Prostate gland (tissue), 2 donors: ENCODE measurements at regions not wholly inside any gene's neighbourhood (a gene's known extent, or its start where the extent isn't known, plus 50 kb on each side); places are given as distances from the start of the nearest gene placed in this dataset.
"Not testable (repeated sequence)": the region's sequence is repeated elsewhere in the genome, so short reads cannot be mapped to it uniquely, and the experiment has no call there.

ENCODE experiments used
- DNase-seq: peaks from one replicate; pipeline ENCODE4 v3.0.0-alpha.2; 2019; ENCODE audit warnings: low spot score
- H3K27ac ChIP-seq, 2 donors: fragments of 200-600 bp; sonication (generic); 2 replicates each; pipeline ENCODE4 v1.5.1; 2017 to 2019
- H3K27me3 ChIP-seq: fragments of 200-600 bp; sonication (generic); replicated peaks from 2 replicates; pipeline ENCODE4 v1.5.1; 2019; ENCODE audit not compliant: insufficient read depth
- H3K36me3 ChIP-seq, 2 donors: fragments of 200-600 bp; sonication (generic); 1 replicate in 1 of 2; 2 replicates in 1 of 2; pipeline versions ENCODE4 v1.5.1 to v1.8.1; 2017 to 2019
- H3K4me1 ChIP-seq: fragments of 200-600 bp; sonication (generic); replicated peaks from 2 replicates; pipeline ENCODE4 v1.5.1; 2019
- H3K4me3 ChIP-seq, 2 donors: fragments of 200-600 bp; sonication (generic); 2 replicates each; pipeline ENCODE4 v1.5.1; 2017 to 2019
- H3K9me3 ChIP-seq: fragments of 200-600 bp; sonication (generic); 2 replicates; pipeline ENCODE4 v1.5.1; 2017
- POLR2A ChIP-seq: fragments of 450-650 bp; IDR thresholded peaks from one replicate; pipeline ENCODE4 v1.6.1; 2016; ENCODE audit warnings: antibody characterized with exemption, mild to moderate bottlenecking
- POLR2AphosphoS5 ChIP-seq: sonication (generic); formaldehyde crosslinking; IDR thresholded peaks from one replicate; pipeline ENCODE4 v1.6.1; 2017; ENCODE audit warnings: antibody characterized with exemption
- WGBS: methylation state at CpG from one replicate; pipeline ENCODE4 v1.1.5; 2018; 5-methylcytosine and 5-hydroxymethylcytosine counted together
- intact Hi-C: fragments of 100-400 bp; cut with DNase I; formaldehyde crosslinking; loops from one replicate; pipeline ENCODE4 v1.14.2; 2022
- TF ChIP-seq, protein P1 (sequence below), 4 experiments: fragments of 200-600 bp in 2 of 4; fragments of 450-650 bp in 2 of 4; sonication (generic) in 2 of 4; IDR thresholded peaks; 1 replicate in 3 of 4; 2 replicates in 1 of 4; pipeline ENCODE4 v1.5.1; 2016 to 2019; ENCODE audit warnings: antibody characterized with exemption in 4 of 4, mild to moderate bottlenecking in 2 of 4, moderate library complexity in 2 of 4

DNA sequence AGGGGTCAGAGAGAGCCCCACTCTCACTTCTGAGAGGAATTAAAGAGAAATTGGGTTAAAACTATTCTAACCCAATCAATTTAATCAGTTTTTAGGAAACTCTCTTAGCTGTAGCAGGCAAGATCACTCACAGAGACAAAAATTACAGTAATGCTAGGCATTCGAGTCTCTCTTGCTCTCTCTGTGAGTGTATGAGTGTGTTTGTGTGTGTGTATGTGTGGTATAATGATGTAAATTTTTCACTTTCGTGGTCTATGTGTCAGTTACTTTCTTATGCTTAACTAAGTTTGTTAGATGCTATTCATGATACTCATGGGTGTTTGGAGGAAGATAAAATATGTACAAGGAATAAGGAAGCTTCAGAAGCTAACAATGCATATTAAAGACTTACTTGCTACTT, 131.3 kb downstream of the FASLG start:
- TF ChIP-seq POLR2A (no peak), POLR2AphosphoS5 (no peak)
- TF ChIP-seq, protein P1, sequence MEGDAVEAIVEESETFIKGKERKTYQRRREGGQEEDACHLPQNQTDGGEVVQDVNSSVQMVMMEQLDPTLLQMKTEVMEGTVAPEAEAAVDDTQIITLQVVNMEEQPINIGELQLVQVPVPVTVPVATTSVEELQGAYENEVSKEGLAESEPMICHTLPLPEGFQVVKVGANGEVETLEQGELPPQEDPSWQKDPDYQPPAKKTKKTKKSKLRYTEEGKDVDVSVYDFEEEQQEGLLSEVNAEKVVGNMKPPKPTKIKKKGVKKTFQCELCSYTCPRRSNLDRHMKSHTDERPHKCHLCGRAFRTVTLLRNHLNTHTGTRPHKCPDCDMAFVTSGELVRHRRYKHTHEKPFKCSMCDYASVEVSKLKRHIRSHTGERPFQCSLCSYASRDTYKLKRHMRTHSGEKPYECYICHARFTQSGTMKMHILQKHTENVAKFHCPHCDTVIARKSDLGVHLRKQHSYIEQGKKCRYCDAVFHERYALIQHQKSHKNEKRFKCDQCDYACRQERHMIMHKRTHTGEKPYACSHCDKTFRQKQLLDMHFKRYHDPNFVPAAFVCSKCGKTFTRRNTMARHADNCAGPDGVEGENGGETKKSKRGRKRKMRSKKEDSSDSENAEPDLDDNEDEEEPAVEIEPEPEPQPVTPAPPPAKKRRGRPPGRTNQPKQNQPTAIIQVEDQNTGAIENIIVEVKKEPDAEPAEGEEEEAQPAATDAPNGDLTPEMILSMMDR (IDR thresholded peaks at IDR 0.05) = no peak
- Histone ChIP-seq H3K4me3 (no peak overlapping the region), H3K9me3 (no peaks in the 10 kb centered on the region), H3K27ac (no peak overlapping the region), H3K36me3 (no peaks in the 10 kb centered on the region), H3K27me3 (no peaks in the 10 kb centered on the region), H3K4me1 (no peaks in the 10 kb centered on the region)
- DNase-seq = no peak
- WGBS = 77% methylated on average over 2 of the region's 2 CpGs
- intact Hi-C loops = no loop called here

DNA sequence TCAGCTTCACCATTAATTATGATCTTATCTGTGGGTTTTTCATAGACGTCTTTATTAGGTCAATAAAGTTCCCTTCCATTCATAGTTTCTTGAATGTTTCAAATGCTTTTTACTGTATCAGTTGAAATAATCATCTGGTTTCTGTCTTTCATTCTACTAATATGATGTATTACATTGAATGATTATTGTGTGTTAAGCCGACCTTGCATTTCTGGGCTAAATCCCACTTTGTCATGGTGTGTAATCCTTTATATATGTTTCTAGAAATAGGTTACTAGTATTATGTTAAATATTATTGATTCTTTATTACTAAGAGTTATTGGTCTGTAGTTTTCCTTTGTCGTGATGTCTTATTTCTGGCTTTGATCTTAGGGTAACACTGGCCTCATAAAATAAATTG, 134.9 kb downstream of the FASLG start:
- 42% methylated on average over 3 of the region's 3 CpGs for WGBS
- TF ChIP-seq POLR2A = no peak
- no peak for TF ChIP-seq POLR2AphosphoS5
- Histone ChIP-seq H3K4me1 (no peaks in the 10 kb centered on the region), H3K4me3 (no peak overlapping the region), H3K27me3 (no peaks in the 10 kb centered on the region), H3K36me3 (no peaks in the 10 kb centered on the region), H3K9me3 (no peaks in the 10 kb centered on the region), H3K27ac (no peak overlapping the region)
- DNase-seq = no peak
- intact Hi-C loops = no loop called here

DNA sequence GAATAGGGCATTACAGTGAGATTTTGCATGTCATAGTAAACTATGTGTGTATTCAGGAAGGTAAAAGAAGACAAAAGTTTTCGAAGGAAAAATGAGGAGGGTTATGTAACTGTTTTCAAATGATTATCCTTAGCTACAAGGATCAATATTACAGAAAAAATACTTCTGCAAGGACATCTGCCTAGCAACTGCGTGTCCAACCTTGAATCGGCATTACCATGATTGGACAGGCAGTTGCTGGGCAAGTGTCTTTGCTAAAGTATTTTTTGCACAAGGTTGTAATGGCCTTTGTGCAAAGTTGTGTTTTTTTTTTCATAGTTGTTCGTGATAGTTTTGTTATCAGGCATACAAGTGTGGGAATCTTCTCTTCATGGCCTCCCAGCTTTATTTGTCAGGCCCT, 136.8 kb downstream of the FASLG start:
- no peak for DNase-seq
- Histone ChIP-seq H3K27me3 (no peaks in the 10 kb centered on the region), H3K4me1 (no peaks in the 10 kb centered on the region), H3K27ac (no peak overlapping the region), H3K4me3 (no peak overlapping the region), H3K9me3 (no peaks in the 10 kb centered on the region), H3K36me3 (no peaks in the 10 kb centered on the region)
- WGBS = 89% methylated on average over 4 of the region's 4 CpGs
- intact Hi-C loops = no loop called here
- TF ChIP-seq, protein P1 (IDR thresholded peaks at IDR 0.05) = no peak
- no peak for TF ChIP-seq POLR2A
- TF ChIP-seq POLR2AphosphoS5 = no peak

DNA sequence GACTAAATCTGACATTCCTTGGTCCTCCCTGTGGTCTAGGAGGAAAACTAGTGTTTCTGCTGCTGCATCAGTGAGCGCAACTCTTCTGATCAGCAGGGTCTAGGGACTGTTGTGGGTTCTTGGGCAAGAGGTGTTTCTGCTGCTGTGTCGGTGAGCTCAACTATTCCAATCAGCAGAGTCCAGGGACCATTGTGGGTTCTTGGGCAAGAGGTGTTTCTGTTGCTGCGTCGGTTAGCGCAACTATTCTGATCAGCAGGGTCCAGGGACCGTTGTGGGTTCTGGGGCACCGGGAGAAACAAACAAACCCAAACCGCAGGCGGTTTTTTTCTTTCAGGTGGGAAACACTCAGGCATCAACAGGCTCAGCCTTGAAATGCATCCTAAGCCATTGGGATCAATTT, 140.9 kb downstream of the FASLG start:
- H3K27ac ChIP-seq, H3K4me3 ChIP-seq, H3K27me3 ChIP-seq, H3K4me1 ChIP-seq, H3K36me3 ChIP-seq, H3K9me3 ChIP-seq, intact Hi-C loops, DNase-seq: not testable (repeated sequence)
- WGBS = 85% methylated on average over 9 of the region's 9 CpGs

DNA sequence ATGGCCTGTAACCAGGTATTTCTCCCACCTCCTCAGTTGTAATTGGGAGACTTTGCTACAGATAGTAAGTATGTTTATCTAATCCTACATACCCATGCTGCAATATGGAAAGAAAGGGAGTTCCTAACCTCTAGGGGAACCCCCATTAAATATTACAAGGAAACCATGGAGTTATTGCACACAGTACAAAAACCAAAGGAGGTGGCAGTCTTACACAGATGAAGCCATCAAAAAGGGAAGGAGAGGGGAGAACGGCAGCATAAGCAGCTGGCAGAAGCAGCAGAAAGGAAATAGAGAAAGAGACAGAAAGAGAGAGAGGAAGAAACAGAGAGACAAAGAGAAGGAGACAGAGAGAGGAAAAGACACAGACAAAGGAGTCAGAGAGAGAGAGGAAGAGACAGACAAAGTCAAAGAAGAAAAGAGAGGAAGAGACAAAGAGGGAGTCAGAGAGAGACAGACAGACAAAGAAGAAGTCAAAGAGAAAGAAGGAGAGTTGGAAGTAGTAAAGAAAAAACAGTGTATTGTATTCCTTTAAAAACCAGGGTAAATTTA, 142.9 kb downstream of the FASLG start:
- no peak for DNase-seq
- Histone ChIP-seq H3K27me3 (no peaks in the 10 kb centered on the region), H3K27ac (no peak overlapping the region), H3K4me3 (no peak overlapping the region), H3K4me1 (no peaks in the 10 kb centered on the region), H3K36me3 (no peaks in the 10 kb centered on the region), H3K9me3 (no peaks in the 10 kb centered on the region)
- intact Hi-C loops = no loop called here
- WGBS = 75% methylated on average over 1 of the region's 1 CpG
- TF ChIP-seq, protein P1 (IDR thresholded peaks at IDR 0.05) = no peak
- TF ChIP-seq POLR2A (no peak), POLR2AphosphoS5 (no peak)

DNA sequence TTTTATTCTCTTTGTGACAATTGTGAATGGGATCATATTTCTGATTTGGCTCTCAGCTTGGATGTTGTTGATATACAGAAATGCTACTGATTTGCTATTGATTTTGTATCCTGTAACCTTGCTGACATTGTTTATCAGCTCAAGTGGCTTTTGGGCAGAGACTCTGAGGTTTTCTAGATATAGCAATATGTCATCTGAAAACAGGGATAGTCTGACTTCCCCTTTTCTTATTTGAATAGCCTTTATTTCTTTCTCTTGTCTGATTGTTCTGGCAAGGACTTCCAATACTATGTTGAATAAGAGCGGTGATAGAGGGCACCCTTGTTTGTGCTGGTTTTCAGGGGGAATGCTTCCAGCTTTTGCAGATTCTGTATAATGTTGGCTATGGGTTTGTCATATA, 150.8 kb downstream of the FASLG start:
- no peak overlapping the region for H3K4me3 ChIP-seq
- H3K9me3 ChIP-seq = no peaks in the 10 kb centered on the region
- H3K36me3 ChIP-seq = no peaks in the 10 kb centered on the region
- H3K27me3 ChIP-seq = no peaks in the 10 kb centered on the region
- TF ChIP-seq, protein P1 (IDR thresholded peaks at IDR 0.05) = no peak
- TF ChIP-seq POLR2AphosphoS5 (no peak), POLR2A (no peak)
- no peak for DNase-seq
- intact Hi-C loops = no loop called here
- no peak overlapping the region for H3K27ac ChIP-seq
- no peaks in the 10 kb centered on the region for H3K4me1 ChIP-seq
- WGBS = 97% methylated on average over 1 of the region's 1 CpG
